ENCODE measurements at regions not wholly inside any gene's neighbourhood (a gene's known extent, or its start where the extent isn't known, plus 50 kb on each side); places are given as distances from the start of the nearest gene placed in this dataset.
"Not testable (repeated sequence)": the region's sequence is repeated elsewhere in the genome, so short reads cannot be mapped to it uniquely, and the experiment has no call there.

GRCh38 chrX:127207326-127207725, 387.8 kb downstream of the PRR32 start:
- no peak for DNase-seq (ENCODE audit: low spot score)

GRCh38 chrX:127221821-127222220, 402.3 kb downstream of the PRR32 start:
- not testable (repeated sequence) for DNase-seq (ENCODE audit: low spot score)

- no peak for DNase-seq (ENCODE audit: low spot score)
Measured at GRCh38 chrX:127243654-127244053, 424.1 kb downstream of the PRR32 start.

- DNase-seq (ENCODE audit: low spot score), result no peak
Measured at GRCh38 chrX:127259742-127260141, 440.2 kb downstream of the PRR32 start.

DNA sequence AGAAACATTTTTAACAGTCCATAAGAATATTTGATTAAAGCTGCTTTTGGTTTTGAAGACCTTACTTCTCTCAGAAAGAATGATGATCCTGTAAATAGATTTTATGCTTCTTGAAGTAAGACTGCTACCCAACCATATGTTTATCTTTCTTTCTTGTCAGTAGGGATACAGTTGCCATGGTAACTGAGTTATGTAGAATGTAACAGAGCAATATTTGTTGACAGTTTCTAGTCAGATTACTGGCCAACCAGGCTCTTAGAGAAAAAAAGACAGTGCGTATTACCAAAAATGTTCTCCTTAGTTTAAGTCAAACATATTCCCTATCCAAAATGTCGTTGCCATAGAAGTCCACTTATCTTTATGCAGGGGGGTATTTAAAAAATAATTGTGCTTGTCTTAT, 456.8 kb downstream of the PRR32 start:
- DNase-seq (ENCODE audit: low spot score), result no peak

- no peak for DNase-seq (ENCODE audit: low spot score)
Measured at GRCh38 chrX:127300511-127300910, 481.0 kb downstream of the PRR32 start.

- DNase-seq (ENCODE audit: low spot score), result no peak
Measured at GRCh38 chrX:127302841-127303240, 483.3 kb downstream of the PRR32 start.

- DNase-seq (ENCODE audit: low spot score), result no peak
Measured at GRCh38 chrX:127305013-127305412, 485.5 kb downstream of the PRR32 start.

GRCh38 chrX:127306262-127306661, 486.7 kb downstream of the PRR32 start:
- DNase-seq (ENCODE audit: low spot score), result no peak

GRCh38 chrX:127313635-127314034, 494.1 kb downstream of the PRR32 start:
- no peak for DNase-seq (ENCODE audit: low spot score)

GRCh38 chrX:127317159-127317558, 497.6 kb downstream of the PRR32 start:
- no peak for DNase-seq (ENCODE audit: low spot score)

DNA sequence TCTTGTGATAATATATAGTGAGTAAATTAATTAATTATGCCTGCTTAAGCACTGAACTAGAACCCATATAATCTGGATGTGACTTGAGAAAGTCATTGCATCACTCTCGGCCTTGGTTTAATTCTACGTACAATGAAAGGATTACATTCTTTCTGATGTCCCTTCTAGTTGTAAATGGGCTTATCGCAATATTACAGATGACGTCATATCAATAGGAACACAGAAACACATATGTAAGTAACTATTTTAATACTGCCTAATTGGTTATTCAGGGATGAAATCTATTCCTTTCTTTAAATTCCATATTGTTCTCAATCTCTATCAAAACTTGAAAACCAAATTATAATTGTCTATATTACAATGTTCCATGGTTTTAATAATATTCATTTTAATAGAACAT, 504.6 kb downstream of the PRR32 start:
- no peak for DNase-seq (ENCODE audit: low spot score)
